Natural killer cell (primary cell): ENCODE measurements at regions not wholly inside any gene's neighbourhood (a gene's known extent, or its start where the extent isn't known, plus 50 kb on each side); places are given as distances from the start of the nearest gene placed in this dataset.

Experiments
- ATAC-seq, 3 donors: fragments of 150-1000 bp in 2 of 3; fragments of 200-7000 bp in 1 of 3; cut with Tn5 transposase; 1 replicate in 1 of 3; 2 replicates in 2 of 3; pipeline ENCODE4 v1.10.0; 2021; ENCODE audit warnings: mild to moderate bottlenecking in 2 of 3, moderate library complexity in 2 of 3
- DNase-seq, 2 donors: peaks; one replicate each; pipeline versions ENCODE4 v3.0.0 to v3.0.0-alpha.2; 2013 to 2021; ENCODE audit warnings: mixed read lengths in 1 of 2
- H3K27ac ChIP-seq: one replicate; pipeline ENCODE4 v1.5.1; 2013; ENCODE audit warnings: mild to moderate bottlenecking, low read length
- H3K27me3 ChIP-seq: one replicate; pipeline ENCODE4 v1.6.1; 2013; ENCODE audit warnings: low read length; ENCODE audit not compliant: control insufficient read depth, insufficient read depth
- H3K36me3 ChIP-seq: one replicate; pipeline ENCODE4 v1.6.1; 2013; ENCODE audit warnings: low read length; ENCODE audit not compliant: control insufficient read depth, insufficient read depth
- H3K4me1 ChIP-seq: one replicate; pipeline ENCODE4 v1.6.1; 2013; ENCODE audit warnings: low read length; ENCODE audit not compliant: control insufficient read depth, insufficient read depth
- H3K4me3 ChIP-seq: one replicate; pipeline ENCODE4 v1.5.1; 2013; ENCODE audit warnings: low read length
- H3K9me3 ChIP-seq: one replicate; pipeline ENCODE4 v1.6.1; 2013; ENCODE audit warnings: low read length; ENCODE audit not compliant: control insufficient read depth, insufficient read depth
- H3K27ac Mint-ChIP-seq, 2 donors: one replicate each; pipeline ENCODE4 v1.8.0; 2022; ENCODE audit warnings: mild to moderate bottlenecking in 2 of 2, mixed read lengths in 2 of 2, moderate library complexity in 1 of 2
- H3K27me3 Mint-ChIP-seq, 2 donors: one replicate each; pipeline ENCODE4 v1.8.0; 2022; ENCODE audit warnings: low read depth in 2 of 2, mixed read lengths in 2 of 2
- H3K36me3 Mint-ChIP-seq: one replicate; pipeline ENCODE4 v1.8.0; 2022; ENCODE audit warnings: mixed read lengths
- H3K4me1 Mint-ChIP-seq, 2 donors: one replicate each; pipeline ENCODE4 v1.8.0; 2022; ENCODE audit warnings: mixed read lengths in 2 of 2
- H3K4me3 Mint-ChIP-seq: one replicate; pipeline ENCODE4 v1.8.0; 2022; ENCODE audit warnings: mild to moderate bottlenecking, moderate library complexity, mixed read lengths
- H3K9me3 Mint-ChIP-seq, 2 donors: one replicate each; pipeline ENCODE4 v1.8.0; 2022; ENCODE audit warnings: mixed read lengths in 2 of 2
- CTCF ChIP-seq: fragments of 200-600 bp; IDR thresholded peaks from one replicate; pipeline ENCODE4 v1.8.0; 2022; ENCODE audit warnings: antibody characterized with exemption
- WGBS: methylation state at CpG from one replicate; pipeline ENCODE4 v1.1.7; 2013; ENCODE audit warnings: missing lambda C conversion rate; ENCODE audit not compliant: insufficient coverage; 5-methylcytosine and 5-hydroxymethylcytosine counted together
- intact Hi-C: fragments of 100-400 bp; cut with micrococcal nuclease; formaldehyde crosslinking; loops from one replicate; pipeline ENCODE4 v1.14.2; 2022

- Mint-ChIP-seq H3K4me1 (no peaks in the 10 kb centered on the region), H3K27ac (no peak overlapping the region), H3K36me3 (no peaks in the 10 kb centered on the region), H3K27me3 (peaks cover 0 to 18% of the 10 kb centered on the region in 2 donors), H3K9me3 (no peaks in the 10 kb centered on the region), H3K4me3 (no peak overlapping the region)
- intact Hi-C loops: no loop called here
- no peaks in the 10 kb centered on the region for H3K4me1 ChIP-seq
- H3K36me3 ChIP-seq: no peaks in the 10 kb centered on the region
- no CpG with 5 or more reads among the region's 1 CpG for WGBS
- no peak for DNase-seq
- peaks cover 2% of the 10 kb centered on the region for H3K27me3 ChIP-seq
- H3K4me3 ChIP-seq: no peak overlapping the region
- no peak for TF ChIP-seq CTCF
- no peak overlapping the region for H3K27ac ChIP-seq
- ATAC-seq: no peak
- no peaks in the 10 kb centered on the region for H3K9me3 ChIP-seq
Observed at GRCh38 chr3:152091725-152092124, 177.0 kb upstream of the MBNL1 start.

- no peaks in the 10 kb centered on the region for H3K4me1 ChIP-seq
- ATAC-seq: no peak
- H3K9me3 ChIP-seq: no peaks in the 10 kb centered on the region
- Mint-ChIP-seq H3K36me3 (no peaks in the 10 kb centered on the region), H3K27ac (no peak overlapping the region), H3K27me3 (peaks cover 0 to 18% of the 10 kb centered on the region in 2 donors), H3K9me3 (no peaks in the 10 kb centered on the region), H3K4me3 (no peak overlapping the region), H3K4me1 (peaks cover 0 to 6% of the 10 kb centered on the region in 2 donors)
- DNase-seq: no peak
- no peak overlapping the region for H3K4me3 ChIP-seq
- no peak for TF ChIP-seq CTCF
- peaks cover 2% of the 10 kb centered on the region for H3K27me3 ChIP-seq
- intact Hi-C loops: no loop called here
- H3K36me3 ChIP-seq: no peaks in the 10 kb centered on the region
- no peak overlapping the region for H3K27ac ChIP-seq
Observed at GRCh38 chr3:152093901-152094300, 174.8 kb upstream of the MBNL1 start.

- no peak overlapping the region for H3K4me3 ChIP-seq
- H3K27ac ChIP-seq: no peak overlapping the region
- intact Hi-C loops: no loop called here
- DNase-seq (no peak), ATAC-seq (no peak)
- H3K27ac Mint-ChIP-seq: no peak overlapping the region
- TF ChIP-seq CTCF: no peak
- H3K4me1 ChIP-seq: no peaks in the 10 kb centered on the region
- peaks cover 0 to 6% of the 10 kb centered on the region in 2 donors for H3K4me1 Mint-ChIP-seq
- no peaks in the 10 kb centered on the region for H3K36me3 ChIP-seq
- no peaks in the 10 kb centered on the region for H3K9me3 ChIP-seq
- no peaks in the 10 kb centered on the region for H3K36me3 Mint-ChIP-seq
- peaks cover 0 to 18% of the 10 kb centered on the region in 2 donors for H3K27me3 Mint-ChIP-seq
- H3K4me3 Mint-ChIP-seq: no peak overlapping the region
- H3K9me3 Mint-ChIP-seq: no peaks in the 10 kb centered on the region
- H3K27me3 ChIP-seq: peaks cover 2% of the 10 kb centered on the region
Observed at GRCh38 chr3:152094406-152094805, 174.3 kb upstream of the MBNL1 start.

- Mint-ChIP-seq H3K36me3 (no peaks in the 10 kb centered on the region), H3K4me3 (no peak overlapping the region), H3K27me3 (peaks cover 0 to 18% of the 10 kb centered on the region in 2 donors), H3K9me3 (no peaks in the 10 kb centered on the region), H3K4me1 (peaks cover 9 to 11% of the 10 kb centered on the region in 2 donors), H3K27ac (no peak overlapping the region)
- no peaks in the 10 kb centered on the region for H3K36me3 ChIP-seq
- no peaks in the 10 kb centered on the region for H3K4me1 ChIP-seq
- no peak for TF ChIP-seq CTCF
- ATAC-seq: no peak
- no peak overlapping the region for H3K4me3 ChIP-seq
- intact Hi-C loops: no loop called here
- H3K27ac ChIP-seq: no peak overlapping the region
- H3K27me3 ChIP-seq: no peaks in the 10 kb centered on the region
- no peak for DNase-seq
- no peaks in the 10 kb centered on the region for H3K9me3 ChIP-seq
Observed at GRCh38 chr3:152095472-152095871, 173.3 kb upstream of the MBNL1 start.
